Neuronal stem cell (in vitro differentiated cells): ENCODE measurements at regions not wholly inside any gene's neighbourhood (a gene's known extent, or its start where the extent isn't known, plus 50 kb on each side); places are given as distances from the start of the nearest gene placed in this dataset.

Source experiments
- DNase-seq: peaks from one replicate; pipeline ENCODE4 v3.0.0-alpha.2; 2013; ENCODE audit warnings: low spot score
- H2AFZ ChIP-seq: one replicate; pipeline ENCODE4 v1.6.1; 2013; ENCODE audit warnings: mild to moderate bottlenecking, low read length, inconsistent platforms
- H2AK5ac ChIP-seq: 2 replicates; pipeline ENCODE4 v1.6.1; 2013; ENCODE audit warnings: low read depth, mild to moderate bottlenecking, inconsistent platforms, low read length, moderate library complexity, mixed read lengths
- H2BK120ac ChIP-seq: 2 replicates; pipeline ENCODE4 v1.6.1; 2013; ENCODE audit warnings: low read depth, mild to moderate bottlenecking, inconsistent platforms, low read length, moderate library complexity, mixed read lengths
- H2BK12ac ChIP-seq: one replicate; pipeline ENCODE4 v1.6.1; 2013; ENCODE audit warnings: low read length, inconsistent platforms
- H2BK15ac ChIP-seq: 2 replicates; pipeline ENCODE4 v1.6.1; 2013; ENCODE audit warnings: mild to moderate bottlenecking, low read length, inconsistent platforms, mixed read lengths
- H2BK5ac ChIP-seq: one replicate; pipeline ENCODE4 v1.6.1; 2013; ENCODE audit warnings: inconsistent platforms, mild to moderate bottlenecking, low read length, moderate library complexity
- H3K14ac ChIP-seq: one replicate; pipeline ENCODE4 v1.6.1; 2013; ENCODE audit warnings: low read length, inconsistent platforms
- H3K18ac ChIP-seq: 2 replicates; pipeline ENCODE4 v1.6.1; 2013; ENCODE audit warnings: low read length, inconsistent platforms
- H3K23ac ChIP-seq: 2 replicates; pipeline ENCODE4 v1.6.1; 2013; ENCODE audit warnings: low read depth, mild to moderate bottlenecking, mixed read lengths, low read length, inconsistent platforms; ENCODE audit not compliant: poor library complexity
- H3K27ac ChIP-seq: replicated peaks from 3 replicates; pipeline ENCODE4 v1.5.1; 2013; ENCODE audit warnings: low read length, inconsistent platforms
- H3K27me3 ChIP-seq, 3 experiments: 2 replicates each; pipeline ENCODE4 v1.6.1; 2013; ENCODE audit warnings: low read length in 3 of 3, mild to moderate bottlenecking in 2 of 3, inconsistent platforms in 1 of 3, low read depth in 1 of 3, mixed read lengths in 1 of 3, moderate library complexity in 1 of 3; ENCODE audit not compliant: control insufficient read depth in 3 of 3, insufficient read depth in 3 of 3
- H3K36me3 ChIP-seq, 2 donors: replicated peaks in 1 of 2; 2 replicates each; pipeline ENCODE4 v1.6.1; 2013; ENCODE audit warnings: low read length in 2 of 2; ENCODE audit not compliant: control insufficient read depth in 2 of 2, insufficient read depth in 2 of 2
- H3K4ac ChIP-seq: 2 replicates; pipeline ENCODE4 v1.6.1; 2013; ENCODE audit warnings: inconsistent platforms, mild to moderate bottlenecking, low read length, moderate library complexity
- H3K4me1 ChIP-seq, 2 donors: 1 replicate in 1 of 2; 2 replicates in 1 of 2; pipeline ENCODE4 v1.6.1; 2013; ENCODE audit warnings: low read length in 2 of 2, low read depth in 1 of 2; ENCODE audit not compliant: control insufficient read depth in 2 of 2, insufficient read depth in 1 of 2
- H3K4me2 ChIP-seq: one replicate; pipeline ENCODE4 v1.6.1; 2013; ENCODE audit warnings: mild to moderate bottlenecking, low read length, inconsistent platforms; ENCODE audit not compliant: insufficient read depth, poor library complexity, severe bottlenecking
- H3K4me3 ChIP-seq, 2 donors: 2 replicates each; pipeline ENCODE4 v1.5.1; 2013; ENCODE audit warnings: low read length in 2 of 2, mild to moderate bottlenecking in 2 of 2, inconsistent platforms in 1 of 2, moderate library complexity in 1 of 2
- H3K79me1 ChIP-seq: one replicate; pipeline ENCODE4 v1.6.1; 2013; ENCODE audit warnings: low read depth, mild to moderate bottlenecking, inconsistent platforms, low read length, moderate library complexity
- H3K9ac ChIP-seq: one replicate; pipeline ENCODE4 v1.6.1; 2013; ENCODE audit warnings: mild to moderate bottlenecking, low read depth, low read length, inconsistent platforms; ENCODE audit not compliant: poor library complexity
- H3K9me3 ChIP-seq, 2 donors: replicated peaks in 1 of 2; 2 replicates each; pipeline versions ENCODE3 to v1.6.1; 2013; ENCODE audit warnings: low read length in 2 of 2, mild to moderate bottlenecking in 2 of 2, inconsistent platforms in 1 of 2, low read depth in 1 of 2, mixed read lengths in 1 of 2, moderate library complexity in 1 of 2; ENCODE audit not compliant: control insufficient read depth in 2 of 2, insufficient read depth in 1 of 2
- H4K8ac ChIP-seq: one replicate; pipeline ENCODE4 v1.6.1; 2013; ENCODE audit warnings: low read depth, mild to moderate bottlenecking, inconsistent platforms, low read length, moderate library complexity
- H4K91ac ChIP-seq: one replicate; pipeline ENCODE4 v1.6.1; 2013; ENCODE audit warnings: low read length, low read depth, mild to moderate bottlenecking, inconsistent platforms; ENCODE audit not compliant: poor library complexity
- WGBS, 2 donors: extraction: QIAGEN DNeasy Blood & Tissue Kit; methylation state at CpG; one replicate each; pipeline ENCODE4 v1.1.7; 2013; ENCODE audit warnings: missing lambda C conversion rate in 2 of 2, mixed read lengths in 1 of 2; ENCODE audit not compliant: insufficient read length in 2 of 2, insufficient replicate concordance in 1 of 2; ENCODE audit errors: extremely low coverage in 2 of 2; 5-methylcytosine and 5-hydroxymethylcytosine counted together

DNA sequence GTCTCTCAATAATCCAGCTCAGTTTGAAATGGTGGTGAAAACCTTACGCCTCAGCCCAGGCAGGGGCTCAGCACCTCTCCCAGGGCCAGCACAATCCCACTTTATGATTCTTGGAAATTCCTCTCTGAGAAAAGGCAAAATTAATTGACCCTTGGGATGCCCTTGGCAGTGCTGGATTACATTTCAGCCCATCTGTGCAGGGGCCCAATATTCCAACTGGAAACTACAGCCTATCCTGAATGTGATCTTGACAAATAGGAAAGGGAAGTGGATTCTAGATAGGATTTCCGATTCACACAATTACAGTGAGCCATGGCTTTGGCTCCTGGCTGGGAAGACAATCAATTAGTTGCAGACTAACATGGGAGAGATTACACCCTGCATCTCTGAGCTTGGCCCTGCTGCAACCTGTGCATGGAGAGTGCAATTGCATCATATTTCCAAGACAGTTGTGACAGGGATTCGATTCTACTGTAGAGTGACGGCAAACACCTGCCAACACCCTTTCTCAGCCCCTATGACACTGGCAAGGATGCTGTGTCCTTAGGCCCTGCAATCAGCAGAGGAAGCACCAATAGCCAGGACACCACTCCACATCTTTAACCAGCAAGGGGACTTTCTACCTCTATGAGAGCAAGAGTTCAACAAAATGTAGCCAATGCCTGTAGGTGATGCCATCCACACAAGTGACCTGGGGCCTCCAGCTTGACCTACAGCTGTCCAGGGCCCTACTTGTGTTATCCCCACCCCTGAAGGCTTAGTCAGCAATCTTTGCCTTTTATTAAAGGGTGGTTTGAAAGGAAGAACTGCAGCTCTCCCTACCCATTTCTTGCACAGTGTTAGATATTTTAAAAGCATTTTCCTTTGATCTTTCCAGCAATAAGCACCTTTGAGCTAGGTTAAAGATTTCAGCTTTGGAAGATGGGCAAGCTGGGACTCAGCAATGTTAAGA lies 187.2 kb upstream of the HS6ST1 start:
- H2AFZ ChIP-seq = no peak overlapping the region
- no peak overlapping the region for H2AK5ac ChIP-seq
- no peak overlapping the region for H2BK5ac ChIP-seq
- no peak overlapping the region for H2BK120ac ChIP-seq
- no peak overlapping the region for H4K91ac ChIP-seq
- no peaks in the 10 kb centered on the region for H3K79me1 ChIP-seq
- no peak overlapping the region for H3K4ac ChIP-seq
- H3K9me3 ChIP-seq = peaks cover 0 to 2% of the 10 kb centered on the region in 2 donors
- H4K8ac ChIP-seq = no peak overlapping the region
- H3K27me3 ChIP-seq = no peaks in the 10 kb centered on the region
- H3K4me3 ChIP-seq = no peak overlapping the region
- no peaks in the 10 kb centered on the region for H3K36me3 ChIP-seq
- H3K9ac ChIP-seq = no peak overlapping the region
- no peak overlapping the region for H3K23ac ChIP-seq
- no peak for DNase-seq
- no CpG with 5 or more reads among the region's 4 CpGs for WGBS, 2 donors
- no peak overlapping the region for H2BK15ac ChIP-seq
- H2BK12ac ChIP-seq = no peak overlapping the region
- H3K27ac ChIP-seq = no peak overlapping the region
- H3K14ac ChIP-seq = no peak overlapping the region
- no peak overlapping the region for H3K4me2 ChIP-seq
- peaks cover 0 to 4% of the 10 kb centered on the region in 2 donors for H3K4me1 ChIP-seq
- no peak overlapping the region for H3K18ac ChIP-seq

DNA sequence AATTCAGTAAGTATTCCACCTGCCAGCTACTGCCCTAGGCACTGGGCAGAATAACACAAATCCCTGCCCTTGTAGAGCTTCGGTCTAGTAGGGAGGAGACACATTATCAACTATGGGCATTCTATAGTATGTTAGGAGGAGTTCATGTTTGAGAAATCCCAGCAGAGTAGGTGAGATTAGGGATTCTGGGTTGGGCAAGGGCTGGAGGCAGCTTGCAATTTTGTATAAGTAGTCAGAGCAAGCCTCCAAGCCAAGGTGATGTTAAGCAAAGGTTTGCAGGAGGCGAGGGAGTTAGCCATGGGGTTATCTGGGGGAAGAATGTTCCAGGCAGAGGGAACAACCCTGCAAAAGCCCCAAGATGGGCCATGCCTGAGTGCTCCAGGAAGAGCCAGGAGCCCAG lies 187.9 kb upstream of the HS6ST1 start:
- Histone ChIP-seq H3K4me1 (peaks cover 0 to 4% of the 10 kb centered on the region in 2 donors), H3K27ac (no peak overlapping the region)
- DNase-seq = no peak

DNA sequence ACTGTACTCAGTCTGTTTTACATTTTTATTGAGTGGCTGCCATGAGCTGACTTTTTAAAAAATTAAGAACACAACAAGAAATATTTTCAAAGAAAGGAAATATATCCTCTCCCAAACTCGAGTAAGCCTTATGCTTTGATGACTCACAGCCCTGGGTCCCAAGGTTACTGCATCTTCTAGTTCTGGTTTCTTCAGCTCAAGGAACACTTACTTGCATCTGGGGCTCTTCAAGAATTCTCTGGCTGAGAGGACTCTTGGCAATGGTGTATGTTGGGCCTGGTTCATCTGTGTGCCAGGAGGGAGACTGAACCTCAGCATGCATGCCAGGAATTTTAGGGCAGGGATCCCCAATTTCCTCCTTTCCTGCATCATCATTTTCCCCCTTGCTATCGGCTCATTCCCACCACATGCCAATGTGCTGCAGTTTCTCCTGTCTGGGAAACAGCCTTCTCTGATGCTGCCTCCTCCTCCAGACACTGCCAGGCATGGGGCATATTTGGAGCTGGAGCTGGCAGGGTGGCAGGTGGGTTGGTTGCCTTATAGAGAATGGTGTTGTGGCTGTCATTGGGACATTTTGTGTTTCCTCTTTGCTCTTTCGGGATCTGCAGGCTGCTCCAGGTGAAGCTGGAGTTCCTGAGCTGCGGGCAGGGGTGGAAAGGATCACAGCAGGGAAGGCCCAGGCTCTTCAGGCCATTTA lies 192.2 kb upstream of the HS6ST1 start:
- Histone ChIP-seq H2BK15ac (no peak overlapping the region), H3K4me1 (no peaks in the 10 kb centered on the region), H4K8ac (no peak overlapping the region), H3K9ac (no peak overlapping the region), H3K9me3 (peaks cover 0 to 2% of the 10 kb centered on the region in 2 donors), H4K91ac (no peak overlapping the region), H3K36me3 (no peaks in the 10 kb centered on the region), H3K14ac (no peak overlapping the region), H3K4me2 (no peak overlapping the region), H2BK12ac (no peak overlapping the region), H3K79me1 (no peaks in the 10 kb centered on the region), H2AFZ (no peak overlapping the region), H3K4me3 (no peak overlapping the region), H3K4ac (no peak overlapping the region), H3K27ac (no peak overlapping the region), H2BK5ac (no peak overlapping the region), H2BK120ac (no peak overlapping the region), H3K18ac (peak overlapping the region; percentile 20), H3K27me3 (no peaks in the 10 kb centered on the region), H3K23ac (no peak overlapping the region), H2AK5ac (no peak overlapping the region)
- no peak for DNase-seq
- no CpG with 5 or more reads among the region's 4 CpGs for WGBS, 2 donors

More for the DNA sequence above, 187.9 kb upstream of the HS6ST1 start:
- Histone ChIP-seq H3K79me1 (no peaks in the 10 kb centered on the region), H2BK5ac (no peak overlapping the region), H3K36me3 (no peaks in the 10 kb centered on the region), H3K4me2 (no peak overlapping the region), H3K4ac (no peak overlapping the region), H2BK120ac (no peak overlapping the region), H2AK5ac (no peak overlapping the region), H2BK15ac (no peak overlapping the region), H3K23ac (no peak overlapping the region), H3K14ac (no peak overlapping the region), H4K8ac (no peak overlapping the region), H3K4me3 (no peak overlapping the region), H4K91ac (no peak overlapping the region), H2BK12ac (no peak overlapping the region), H3K9ac (no peak overlapping the region), H3K27me3 (no peaks in the 10 kb centered on the region), H3K18ac (no peak overlapping the region), H3K9me3 (peaks cover 0 to 2% of the 10 kb centered on the region in 2 donors), H2AFZ (no peak overlapping the region)
- no CpG with 5 or more reads among the region's 2 CpGs for WGBS, 2 donors

DNA sequence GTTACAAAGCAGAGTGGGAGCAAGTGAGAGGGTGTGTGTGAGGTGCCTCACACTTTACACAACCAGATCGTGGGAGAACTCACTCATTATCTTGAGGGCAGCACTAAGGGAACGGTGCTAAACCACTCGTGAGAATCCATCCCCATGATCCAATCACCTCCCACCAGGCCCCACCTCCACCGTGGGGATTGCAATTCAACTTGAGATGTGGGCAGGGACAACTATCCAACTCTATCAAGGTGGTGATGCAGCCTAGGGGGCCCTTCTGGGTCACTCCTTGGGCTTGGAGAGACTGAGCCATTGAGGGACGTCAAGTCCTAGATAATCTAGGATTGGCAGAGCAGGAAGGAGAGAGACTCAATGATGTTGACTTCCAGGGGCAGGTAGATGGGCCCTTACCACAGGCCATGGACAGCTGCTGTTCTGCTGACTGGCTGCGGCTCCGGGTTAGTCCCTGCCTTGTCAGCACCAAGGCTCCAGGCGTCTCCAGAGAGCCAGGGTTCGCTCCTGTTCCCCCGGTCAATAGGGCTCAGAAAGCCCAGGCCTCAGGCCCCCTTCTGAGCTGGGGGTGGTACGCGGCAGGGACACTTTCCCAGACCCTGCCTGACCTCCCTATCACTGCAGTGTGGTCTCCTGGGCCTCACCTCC lies 193.2 kb upstream of the HS6ST1 start:
- Histone ChIP-seq H2BK15ac (no peak overlapping the region), H3K4ac (no peak overlapping the region), H2BK12ac (no peak overlapping the region), H2AFZ (no peak overlapping the region), H3K9me3 (peaks cover 0 to 2% of the 10 kb centered on the region in 2 donors), H3K27me3 (no peaks in the 10 kb centered on the region), H3K79me1 (no peaks in the 10 kb centered on the region), H3K36me3 (no peaks in the 10 kb centered on the region), H3K9ac (no peak overlapping the region), H2AK5ac (no peak overlapping the region), H3K18ac (peak overlapping the region; percentile 15), H2BK120ac (no peak overlapping the region), H3K4me3 (no peak overlapping the region), H3K4me1 (no peaks in the 10 kb centered on the region), H2BK5ac (no peak overlapping the region), H4K8ac (no peak overlapping the region), H3K14ac (no peak overlapping the region), H3K23ac (peak overlapping the region; percentile 25), H3K4me2 (no peak overlapping the region), H4K91ac (no peak overlapping the region), H3K27ac (no peak overlapping the region)
- DNase-seq = no peak
- no CpG with 5 or more reads among the region's 12 CpGs for WGBS, 2 donors
